Non-pigmented ciliary epithelial cell (primary cell): ENCODE measurements at regions not wholly inside any gene's neighbourhood (a gene's known extent, or its start where the extent isn't known, plus 50 kb on each side); places are given as distances from the start of the nearest gene placed in this dataset.

Source experiments
- DNase-seq: peaks from one replicate; pipeline ENCODE4 v3.0.0-alpha.2; 2010; ENCODE audit warnings: low read depth

DNA sequence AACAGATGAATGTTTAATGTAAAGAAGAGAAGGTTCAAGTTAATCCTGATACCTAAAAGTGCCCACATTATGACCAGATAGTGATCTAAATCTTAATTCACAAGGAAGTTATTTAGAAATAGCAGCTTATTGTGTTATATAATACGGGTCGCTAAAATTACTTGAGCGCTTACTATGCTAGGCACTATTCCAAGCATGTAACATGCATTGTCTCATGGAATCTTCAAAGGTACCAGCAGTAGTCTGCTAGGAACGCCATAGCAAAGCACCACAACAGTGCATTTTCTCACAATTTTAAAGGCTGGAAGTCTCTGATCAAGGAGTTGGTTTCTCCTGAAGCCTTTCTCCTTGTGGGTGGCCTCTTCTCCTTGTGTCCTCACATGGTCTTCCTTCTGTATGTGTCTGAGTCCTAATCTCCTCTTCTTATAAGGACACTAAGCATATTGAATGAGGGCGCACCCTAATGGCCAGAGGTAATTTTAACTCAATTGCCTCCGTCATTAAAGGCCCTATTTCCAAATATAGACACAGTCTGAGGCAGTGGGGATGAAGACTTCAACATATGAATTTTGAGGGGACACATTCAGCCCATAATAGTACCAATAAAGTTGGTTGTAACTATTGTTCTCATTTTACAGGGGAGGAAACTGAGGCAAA, 118.4 kb downstream of the LRRC30 start:
- no peak for DNase-seq

DNA sequence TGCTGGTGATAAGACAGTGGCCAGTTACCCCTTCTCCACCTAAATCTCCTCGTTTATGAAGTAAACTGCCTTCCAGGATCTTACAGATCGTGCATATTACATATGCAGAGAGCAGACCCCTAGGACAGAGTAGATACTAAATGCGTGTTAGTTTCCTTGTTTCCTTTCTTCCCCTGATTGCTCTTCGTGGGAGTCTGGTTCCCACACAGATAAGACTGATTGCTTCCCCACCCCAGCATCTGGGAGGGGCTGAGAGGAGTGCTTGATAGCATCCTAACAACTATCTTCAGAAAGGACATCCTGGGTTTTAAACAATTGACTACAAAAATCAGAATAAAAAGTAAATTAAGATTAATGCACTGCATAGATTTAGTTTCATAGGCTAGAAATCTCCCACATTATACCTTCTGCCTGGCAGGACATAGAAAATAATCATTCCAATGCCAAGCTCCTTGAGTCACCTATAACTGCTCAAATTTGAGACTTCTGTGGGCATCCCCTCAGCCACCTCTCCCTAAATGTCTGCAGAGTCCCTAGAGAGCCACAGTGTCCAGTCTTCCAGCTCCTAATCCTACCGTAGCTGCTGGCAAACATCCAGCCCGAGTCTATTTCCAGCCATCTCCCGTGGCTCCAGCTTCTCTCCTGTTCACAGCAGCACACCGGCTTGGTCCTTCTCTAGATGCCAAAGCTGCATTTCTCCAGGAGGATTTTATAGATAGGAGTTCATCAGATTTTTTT, 128.3 kb downstream of the LRRC30 start:
- DNase-seq = no peak

DNA sequence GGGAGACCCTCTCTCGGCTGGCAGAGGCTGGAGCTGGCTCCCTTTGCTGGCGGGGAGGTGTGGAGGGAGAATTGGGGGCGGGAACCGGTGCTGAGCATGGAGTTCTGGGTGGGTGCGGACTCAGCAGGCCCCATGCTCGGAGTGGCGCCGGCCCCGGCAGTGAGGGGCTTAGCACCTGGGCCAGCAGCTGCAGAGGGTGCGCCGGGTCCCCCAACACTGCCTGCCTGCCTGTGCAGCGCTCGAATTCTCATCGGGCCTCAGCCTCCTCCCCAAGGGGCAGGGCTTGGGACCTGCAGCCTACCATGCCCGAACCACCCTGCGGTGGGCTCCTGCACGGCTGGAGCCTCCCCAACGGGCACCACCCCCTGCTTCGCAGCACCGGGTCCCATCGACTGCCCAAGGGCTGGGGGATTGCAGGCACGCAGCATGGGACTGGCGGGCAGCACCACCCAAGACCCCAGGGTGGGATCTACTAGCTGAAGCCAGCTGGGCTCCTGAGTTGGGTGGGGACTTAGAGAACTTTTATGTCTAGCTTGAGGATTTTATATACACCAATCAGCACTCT, 129.8 kb downstream of the LRRC30 start:
- no peak for DNase-seq

DNA sequence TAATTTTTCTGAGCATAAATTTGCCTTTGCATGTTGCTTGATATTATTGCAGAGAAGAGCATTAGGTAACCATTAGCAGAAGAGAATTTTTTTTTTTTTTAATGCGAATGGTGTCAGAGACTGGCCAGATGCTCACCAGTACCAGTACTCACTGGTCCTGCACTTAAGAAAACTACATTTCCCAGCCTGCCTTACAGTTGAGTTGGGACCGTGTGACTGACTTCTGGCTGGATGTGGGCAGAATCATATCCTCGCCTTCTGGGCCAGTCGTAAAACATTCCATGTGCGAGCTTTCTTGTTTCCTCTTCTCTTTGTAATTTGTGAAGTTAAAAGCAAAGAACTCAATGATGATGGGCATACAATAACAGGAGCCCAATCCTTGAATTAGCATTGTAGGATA, 132.4 kb downstream of the LRRC30 start:
- DNase-seq = no peak

DNA sequence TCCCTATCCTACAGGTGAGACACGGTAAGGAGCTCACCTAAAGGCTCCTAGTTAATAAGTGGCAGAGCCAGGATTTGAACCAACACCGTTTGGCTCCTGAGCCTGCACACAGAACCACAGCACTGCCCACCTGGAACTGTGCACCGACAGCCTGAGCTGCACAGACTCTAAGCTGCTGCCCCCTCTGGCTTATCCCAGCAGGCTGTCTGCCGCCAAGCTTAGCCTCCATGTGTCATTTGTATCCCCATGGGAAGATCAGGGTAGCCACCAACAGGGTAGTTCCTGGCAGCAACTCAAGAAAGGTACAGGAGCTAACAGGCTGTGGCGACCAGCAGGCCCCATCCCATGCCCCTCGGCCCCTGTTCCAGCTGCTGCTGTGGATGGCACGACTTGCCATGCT, 135.7 kb downstream of the LRRC30 start:
- no peak for DNase-seq

DNA sequence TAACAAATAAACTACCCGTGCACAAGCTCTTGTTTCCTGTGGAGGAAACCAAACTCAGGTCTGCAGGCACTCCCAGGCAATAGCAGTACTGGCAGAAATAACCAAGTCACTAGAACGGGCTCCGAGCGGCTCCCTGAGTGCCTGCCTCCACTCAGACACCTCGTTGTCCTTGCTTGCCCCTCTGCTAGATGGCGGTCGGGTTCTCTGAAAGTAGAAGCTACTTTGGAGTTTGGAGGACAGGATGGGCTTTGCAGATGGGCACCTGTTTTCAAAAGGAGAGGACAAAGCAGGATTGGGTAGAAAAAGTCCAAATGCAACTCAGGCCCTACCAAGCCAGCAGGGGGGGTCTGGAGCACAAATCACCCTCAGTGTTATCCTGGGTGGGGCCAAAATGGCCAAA, 136.4 kb downstream of the LRRC30 start:
- no peak for DNase-seq

DNA sequence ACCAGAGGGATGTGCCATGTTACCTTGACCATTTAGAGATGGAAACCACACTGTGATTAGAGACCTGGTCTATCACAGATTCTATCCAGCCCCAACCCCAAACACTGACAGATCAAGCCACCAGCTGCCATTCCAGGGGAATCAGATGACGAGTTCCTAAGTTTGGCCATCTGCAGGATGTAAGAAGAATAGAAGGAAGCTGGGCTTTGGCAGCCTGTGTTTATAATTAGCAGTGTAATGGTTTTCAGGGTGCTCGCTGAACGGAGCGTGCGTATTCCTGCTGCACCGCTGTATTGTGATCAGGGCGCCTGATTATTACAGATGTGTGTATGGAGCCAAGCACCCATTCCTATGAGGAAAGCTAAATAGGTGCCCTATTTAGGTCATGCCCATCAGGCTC, 138.1 kb downstream of the LRRC30 start:
- DNase-seq = no peak

DNA sequence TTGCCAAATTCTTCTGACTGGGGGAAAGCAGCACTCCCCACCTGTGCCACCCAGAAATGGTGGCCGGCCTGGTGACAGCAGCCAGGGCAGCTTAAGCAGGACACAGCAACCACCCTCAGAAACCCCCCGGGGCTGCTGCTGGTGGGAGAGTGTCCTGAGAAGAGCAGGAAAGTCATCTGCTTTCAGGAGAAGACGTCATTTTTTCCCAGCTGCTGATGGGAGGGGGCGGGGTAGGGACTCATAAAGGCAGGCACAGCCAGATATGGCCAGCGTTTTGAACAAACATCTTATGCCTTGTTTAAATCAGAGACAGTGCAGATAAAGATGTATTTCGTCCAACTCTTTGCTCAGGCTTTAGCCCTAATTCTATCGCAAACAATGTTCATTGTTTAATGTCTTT, 139.5 kb downstream of the LRRC30 start:
- no peak for DNase-seq

DNA sequence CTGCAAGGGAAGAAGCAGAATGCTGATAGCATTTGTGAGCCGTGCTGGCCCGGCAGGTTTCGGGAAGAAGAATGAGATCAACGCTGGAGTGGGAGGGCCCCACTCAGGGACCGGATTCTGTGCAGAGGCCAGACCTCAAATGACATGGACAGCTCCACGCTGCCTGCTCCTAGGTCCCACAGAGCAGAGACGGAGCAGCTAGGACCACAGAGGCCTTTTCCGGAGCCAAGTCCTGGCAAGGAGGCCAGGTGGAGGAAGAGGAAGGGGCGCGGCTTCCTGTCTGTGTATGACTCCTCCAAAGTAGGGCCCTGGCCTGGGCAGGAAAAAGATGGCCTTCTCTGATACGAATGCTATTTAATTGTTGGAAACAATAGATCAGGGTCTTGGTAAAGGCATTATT, 139.9 kb downstream of the LRRC30 start:
- DNase-seq = no peak

DNA sequence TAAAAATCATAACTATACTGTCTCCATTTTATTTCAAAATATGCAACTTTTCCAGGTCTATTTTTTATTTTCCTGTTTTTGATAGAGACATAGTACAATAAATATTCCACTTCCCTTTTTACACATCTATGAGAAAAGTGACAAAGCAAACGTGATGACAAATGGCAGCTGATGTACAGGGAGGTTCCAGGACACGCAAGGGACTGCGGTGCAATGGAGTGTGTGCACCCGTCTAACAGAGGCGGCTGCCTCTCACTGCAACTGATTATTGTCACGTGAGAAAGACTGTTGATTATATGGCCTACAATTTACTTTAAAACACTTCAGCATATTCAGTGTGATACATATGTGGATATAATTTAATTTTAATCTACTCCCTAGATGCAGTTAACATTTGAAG, 142.6 kb downstream of the LRRC30 start:
- DNase-seq = no peak

DNA sequence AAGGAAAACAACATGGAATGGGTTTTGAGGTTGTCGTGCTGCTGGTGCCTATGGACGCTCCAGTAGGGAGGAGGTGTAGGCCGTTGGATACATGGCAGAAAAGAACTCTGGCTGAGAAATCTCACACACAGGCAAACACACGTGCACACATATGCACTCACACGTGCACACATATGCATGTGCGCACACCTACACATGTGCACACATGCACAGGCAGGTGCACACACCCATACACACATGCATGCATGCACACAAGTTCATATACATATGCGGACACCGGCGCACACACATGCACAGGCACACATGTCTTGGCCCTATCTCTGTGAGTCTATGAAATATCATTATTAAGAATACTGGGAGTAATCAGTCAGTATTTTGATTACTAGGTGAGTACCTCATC, 150.4 kb downstream of the LRRC30 start:
- DNase-seq = no peak

DNA sequence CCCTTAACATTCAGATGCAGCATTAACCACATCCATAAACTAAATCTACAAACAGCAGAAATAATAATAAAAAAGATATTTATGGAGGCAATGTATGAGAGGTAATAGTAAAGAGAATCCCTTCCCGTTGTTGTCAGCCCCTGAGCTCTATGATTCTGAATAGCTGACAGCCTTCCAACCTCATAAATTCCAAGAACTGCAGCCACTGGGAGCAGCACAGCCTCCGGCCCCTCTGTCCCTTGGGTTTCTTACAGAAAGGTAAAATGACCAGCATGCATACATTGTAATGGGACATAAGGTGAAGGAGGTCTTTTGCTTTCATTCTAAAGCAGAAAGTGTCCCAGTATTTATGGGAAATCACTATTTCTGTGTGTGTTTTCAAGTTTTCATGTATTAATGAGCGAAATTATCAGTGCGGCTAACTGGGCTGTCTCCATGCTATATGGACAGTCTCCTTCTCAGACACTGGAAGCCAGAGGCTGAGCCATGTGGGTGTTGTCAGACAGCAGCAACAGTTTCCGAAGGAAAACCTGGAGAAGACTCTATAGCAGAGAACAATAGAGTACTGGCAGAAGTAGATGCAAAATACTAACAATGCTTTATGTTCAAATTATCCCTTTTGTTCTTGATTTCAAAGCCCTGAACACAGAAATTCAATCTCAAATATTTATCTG, 151.6 kb downstream of the LRRC30 start:
- DNase-seq = no peak

DNA sequence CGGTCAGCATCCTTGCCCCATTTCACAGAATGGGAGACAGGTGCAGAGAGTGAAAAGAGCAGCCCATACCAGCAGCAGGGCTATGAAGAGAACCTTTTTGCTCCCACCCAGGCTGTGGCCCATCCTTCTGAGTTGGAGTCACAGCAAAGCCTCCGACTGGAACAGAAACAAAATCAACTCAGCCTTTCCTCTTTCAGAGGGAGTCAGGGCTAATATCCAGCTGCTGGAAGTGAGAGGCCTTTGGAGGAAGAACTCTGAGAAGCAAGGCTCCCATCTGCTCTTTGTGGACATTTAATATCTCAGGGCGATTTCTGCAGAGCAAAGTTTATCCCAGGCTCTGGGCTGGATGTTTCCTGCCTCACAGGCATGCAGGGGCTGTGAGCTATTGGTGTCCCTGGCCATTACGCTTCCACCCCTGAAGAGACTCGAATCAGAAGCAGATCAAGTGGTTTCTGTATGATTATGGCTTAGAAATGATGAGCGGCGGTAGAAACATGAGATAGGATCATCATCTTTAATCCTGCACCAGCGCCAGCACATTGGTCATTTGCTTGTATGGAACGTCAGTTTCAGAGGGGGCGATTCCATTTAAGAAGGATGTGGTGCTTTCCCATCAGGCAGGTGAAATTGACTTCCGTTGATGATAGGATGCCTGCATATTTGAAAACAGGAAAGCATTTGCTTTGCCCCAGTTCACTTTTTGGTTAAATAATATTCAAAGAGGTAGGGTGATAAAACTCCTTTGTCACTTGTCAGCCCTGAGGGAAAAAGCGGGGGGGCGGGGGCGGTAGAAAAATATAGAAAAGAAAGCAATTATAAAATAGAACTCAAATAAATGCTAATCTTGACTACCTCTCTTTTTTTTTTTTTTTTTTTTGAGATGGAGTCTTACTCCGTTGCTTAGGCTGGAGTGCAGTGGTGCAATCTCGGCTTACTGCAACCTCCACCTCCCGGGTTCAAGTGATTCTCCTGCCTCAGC, 152.4 kb downstream of the LRRC30 start:
- no peak for DNase-seq

DNA sequence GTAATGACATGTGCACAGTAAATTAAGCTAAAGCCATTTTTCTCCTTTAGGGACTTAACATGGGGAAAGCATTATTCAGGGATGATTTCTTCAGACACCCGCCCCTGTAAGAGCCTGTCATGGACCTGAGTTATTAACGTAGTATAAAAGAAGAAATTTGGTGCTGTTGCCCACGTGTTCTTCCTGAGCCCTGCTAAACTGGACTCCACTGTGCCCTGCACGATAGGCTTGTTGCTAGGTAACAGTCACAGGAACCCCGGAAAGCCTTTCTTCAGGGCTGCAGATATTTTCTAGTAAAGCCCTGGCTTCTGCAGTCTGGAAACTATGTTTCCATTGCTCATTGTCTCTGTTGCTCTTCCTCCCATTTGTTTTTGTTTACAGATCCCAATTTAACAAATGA, 157.9 kb downstream of the LRRC30 start:
- DNase-seq = no peak

DNA sequence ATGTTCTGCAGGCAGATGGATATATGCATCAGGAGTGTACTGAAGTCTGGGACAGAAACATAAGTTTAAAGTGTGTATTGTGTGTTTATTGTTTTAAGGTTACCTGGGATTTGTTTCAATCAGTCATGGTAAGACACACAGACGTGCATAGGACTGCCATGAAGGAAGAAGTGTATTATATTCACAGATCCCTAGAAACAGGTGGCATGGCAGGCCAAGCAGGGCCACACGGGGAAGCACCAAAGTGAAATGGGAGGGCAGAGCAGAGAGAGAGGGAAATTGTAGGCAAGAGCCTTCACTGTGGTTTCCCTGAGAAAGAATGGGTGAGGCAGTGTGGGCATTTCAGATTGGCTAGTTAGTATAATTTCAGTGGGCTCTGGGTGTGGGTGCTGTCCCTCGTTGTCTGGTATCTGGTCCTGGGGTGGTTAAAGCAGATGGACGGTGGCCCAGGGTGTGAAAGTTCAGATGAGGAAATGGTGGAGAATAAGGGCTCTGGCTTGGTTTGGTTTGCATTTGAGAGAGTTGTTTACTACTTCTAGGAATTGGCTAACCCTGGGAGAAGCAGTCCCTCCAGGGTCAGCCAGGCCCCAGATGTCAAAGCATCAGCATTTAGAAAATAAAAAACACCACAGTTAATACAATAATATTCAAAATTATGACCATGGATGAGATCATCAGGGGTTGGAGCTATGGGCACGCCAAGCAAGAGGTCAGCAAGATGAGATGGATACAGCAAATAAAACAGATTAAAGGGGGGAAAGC, 160.0 kb downstream of the LRRC30 start:
- no peak for DNase-seq

DNA sequence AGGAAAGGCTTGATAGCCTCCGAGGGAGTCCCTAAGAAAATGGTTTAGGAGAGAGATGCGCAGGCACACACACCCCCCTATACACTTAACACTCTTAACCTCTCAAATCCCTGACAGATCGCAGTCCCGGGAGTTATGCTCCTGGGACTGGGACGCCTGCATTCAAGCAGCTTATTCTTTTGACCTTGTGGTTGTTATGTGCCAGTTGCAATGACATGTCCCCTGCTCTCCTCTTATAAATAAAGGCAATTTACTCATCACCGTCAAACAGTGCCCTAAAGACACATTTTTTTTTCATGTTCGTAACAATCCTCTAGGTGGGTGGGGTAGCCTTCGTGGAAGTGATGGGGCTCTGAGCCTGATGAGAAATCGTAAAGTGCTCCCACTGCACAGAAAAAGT, 162.2 kb downstream of the LRRC30 start:
- no peak for DNase-seq

DNA sequence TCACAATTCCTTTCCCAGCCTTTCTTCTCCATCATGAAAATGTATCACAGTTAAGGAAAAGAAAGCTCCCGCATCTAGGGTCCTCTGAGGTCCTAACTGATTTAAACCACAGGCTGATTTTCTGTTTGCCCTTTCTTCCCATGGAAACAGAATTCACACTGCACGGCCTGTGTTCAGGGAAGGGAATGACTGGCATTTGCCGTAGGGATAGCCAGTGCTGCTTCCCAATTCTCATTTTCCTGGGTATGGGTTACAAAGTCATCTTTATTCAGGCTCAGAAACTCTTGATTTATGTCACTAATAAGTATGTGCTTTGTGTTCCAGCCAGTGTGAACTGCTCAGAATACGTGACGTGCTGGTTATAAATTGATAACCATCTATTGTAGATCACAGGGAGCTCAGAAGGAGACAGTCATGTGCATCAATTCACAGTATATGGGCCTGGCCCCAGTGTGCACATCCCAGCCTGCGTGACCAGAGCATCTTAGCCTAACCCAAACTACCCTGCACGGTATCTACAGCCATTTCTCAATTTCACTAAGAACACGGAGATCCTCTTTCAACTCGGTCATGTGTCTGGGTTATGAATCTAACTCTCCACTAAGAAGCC, 163.3 kb downstream of the LRRC30 start:
- no peak for DNase-seq

DNA sequence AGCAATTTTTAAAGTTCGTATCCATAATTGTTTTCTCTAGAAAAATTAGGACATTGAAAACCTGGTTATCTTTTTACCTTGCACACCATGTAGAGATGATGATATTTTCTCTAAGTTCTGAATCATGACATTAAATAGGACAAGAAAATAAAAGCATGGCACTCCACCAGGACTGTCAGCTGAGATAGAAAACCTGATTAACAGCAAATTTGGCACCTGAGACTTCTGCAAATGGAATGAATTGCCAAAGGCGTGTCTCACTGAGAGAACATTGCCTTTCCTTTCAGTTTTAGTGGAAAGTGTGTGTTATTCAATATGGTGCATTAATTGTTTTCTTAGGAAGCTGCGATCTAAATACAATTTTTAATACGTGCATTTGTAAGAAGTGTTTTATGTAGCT, 164.7 kb downstream of the LRRC30 start:
- no peak for DNase-seq

DNA sequence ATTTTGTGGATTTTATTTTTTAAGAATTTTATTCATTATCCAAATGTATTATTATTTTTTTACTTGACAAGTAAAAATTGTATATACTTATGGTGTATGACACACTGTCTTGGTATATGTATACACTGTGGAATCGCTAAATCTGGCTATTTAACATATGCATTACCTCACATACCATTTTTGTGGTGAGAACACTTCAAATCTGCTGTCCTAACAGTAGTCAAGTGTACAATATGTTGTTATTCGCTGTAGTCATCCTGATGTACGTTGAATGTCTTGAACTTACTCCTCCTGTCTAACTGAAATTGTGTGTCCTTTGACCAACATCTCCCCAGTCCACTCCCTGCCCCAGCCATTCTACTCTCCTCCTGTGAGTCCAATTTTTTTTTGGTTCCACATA, 153.2 kb upstream of the PTPRM start:
- DNase-seq = peak; percentile 40

DNA sequence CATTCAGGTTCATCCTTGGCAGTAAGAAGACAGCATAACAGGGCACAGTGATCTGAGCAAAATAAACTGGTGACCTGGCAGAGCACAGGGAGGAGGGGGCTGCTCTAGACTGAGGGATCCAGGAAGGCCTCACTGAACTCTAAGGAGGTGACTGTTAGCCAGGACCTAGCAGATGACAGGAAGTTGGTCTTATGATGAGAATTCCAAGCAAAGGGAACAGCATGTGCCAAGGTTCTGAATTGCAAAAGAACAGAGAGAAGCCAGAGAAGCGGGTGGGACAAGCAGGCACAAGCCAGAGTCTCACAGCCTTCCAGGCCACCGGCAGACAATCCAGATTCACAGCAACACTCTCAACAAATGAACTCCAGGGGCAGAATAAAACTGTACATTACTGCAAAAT, 152.7 kb upstream of the PTPRM start:
- no peak for DNase-seq
